ENCODE measurements at regions not wholly inside any gene's neighbourhood (a gene's known extent, or its start where the extent isn't known, plus 50 kb on each side); places are given as distances from the start of the nearest gene placed in this dataset.
A peak's percentile ranks its signal among the peaks of the same experiment; 100 is the strongest.
"Not testable (repeated sequence)": the region's sequence is repeated elsewhere in the genome, so short reads cannot be mapped to it uniquely, and the experiment has no call there.

DNA sequence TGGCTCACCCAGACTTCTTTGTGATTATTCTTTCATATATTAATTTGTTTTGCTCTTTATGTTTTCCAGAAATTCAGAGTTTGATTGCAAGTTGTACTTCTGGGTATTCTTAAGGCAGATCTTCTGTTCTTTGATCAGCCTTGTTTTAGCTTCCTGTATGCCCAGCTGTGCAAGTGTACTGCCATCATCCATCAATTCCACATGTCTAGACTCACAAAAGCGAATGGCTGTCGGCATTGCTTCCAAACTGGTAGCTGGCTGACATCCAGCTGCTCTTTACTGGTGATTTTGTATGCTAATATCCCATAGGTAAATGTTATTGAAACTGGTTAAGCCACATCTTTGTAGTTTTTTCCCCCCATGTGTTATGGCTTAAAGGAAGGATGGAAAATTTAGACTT lies 1084.8 kb upstream of the CITED2 start:
- no peak for DNase-seq (ENCODE audit: low read depth)

- DNase-seq (ENCODE audit: low read depth), result no peak
Observed at GRCh38 chr6:140446241-140446640, 1071.8 kb upstream of the CITED2 start.

DNA sequence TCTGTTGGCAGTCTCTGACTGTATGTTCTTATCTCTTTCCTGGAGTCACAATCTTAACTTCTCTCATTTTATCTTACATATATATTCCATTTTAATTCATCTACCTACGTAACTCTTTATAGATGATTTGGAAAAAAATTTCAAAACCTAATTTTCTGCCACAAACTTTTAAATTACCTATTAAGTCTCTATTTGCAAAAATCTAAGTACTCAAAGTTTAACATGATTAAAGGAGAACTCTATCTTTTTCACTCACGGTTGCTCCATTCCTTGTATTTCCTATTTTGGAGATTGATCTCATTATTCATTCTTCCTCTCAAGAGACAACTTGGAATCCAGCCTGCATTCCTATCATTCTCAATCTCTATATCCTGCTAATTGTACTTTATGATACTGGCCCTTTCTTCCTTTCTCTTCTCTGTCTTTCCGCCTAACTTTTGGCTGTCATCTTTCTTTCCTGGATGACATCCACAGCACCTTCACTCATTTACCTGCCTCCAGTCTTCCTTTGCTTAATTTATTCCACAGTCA lies 1071.1 kb upstream of the CITED2 start:
- DNase-seq (ENCODE audit: low read depth), result peak; percentile 70

DNA sequence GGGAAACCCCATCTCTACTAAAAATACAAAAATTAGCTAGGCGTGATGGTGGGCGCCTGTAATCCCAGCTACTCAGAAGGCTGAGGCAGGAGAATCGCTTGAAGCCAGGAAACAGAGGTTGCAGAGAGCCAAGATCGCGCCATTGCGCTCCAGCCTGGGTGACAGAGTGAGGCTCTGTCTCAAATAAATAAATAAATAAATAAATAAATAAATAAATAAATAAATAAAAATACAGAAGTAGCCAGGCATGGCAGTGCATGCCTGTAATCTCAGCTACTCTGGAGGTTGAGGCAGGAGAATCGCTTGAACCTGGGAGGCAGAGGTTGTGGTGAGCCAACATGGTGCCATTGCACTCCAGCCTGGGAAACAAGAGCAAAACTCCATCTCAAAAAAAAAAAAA lies 1068.7 kb upstream of the CITED2 start:
- DNase-seq (ENCODE audit: low read depth), result not testable (repeated sequence)

GRCh38 chr6:140441256-140441655 lies 1066.8 kb upstream of the CITED2 start:
- peak; percentile 50 for DNase-seq (ENCODE audit: low read depth)

- no peak for DNase-seq (ENCODE audit: low read depth)
Observed at GRCh38 chr6:140440223-140440835, 1065.9 kb upstream of the CITED2 start.

DNA sequence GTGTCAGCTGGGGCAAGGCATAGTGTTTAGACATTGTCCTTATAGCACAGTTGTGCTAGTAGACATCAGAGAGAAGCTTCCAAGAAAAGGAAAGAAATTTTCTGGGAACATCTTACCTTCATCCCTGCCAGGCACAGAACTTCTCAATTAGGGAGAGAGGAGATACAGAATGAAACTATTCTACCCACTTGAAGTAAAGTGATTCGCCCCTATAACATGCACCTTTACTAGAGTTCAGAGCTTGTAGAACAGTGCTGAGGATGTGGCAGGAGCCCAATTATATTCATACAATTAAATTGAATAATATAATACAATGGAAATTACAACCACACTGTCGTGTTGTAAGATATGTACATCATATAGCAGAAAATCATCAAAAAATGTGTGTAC lies 1063.9 kb upstream of the CITED2 start:
- DNase-seq (ENCODE audit: low read depth), result no peak

DNA sequence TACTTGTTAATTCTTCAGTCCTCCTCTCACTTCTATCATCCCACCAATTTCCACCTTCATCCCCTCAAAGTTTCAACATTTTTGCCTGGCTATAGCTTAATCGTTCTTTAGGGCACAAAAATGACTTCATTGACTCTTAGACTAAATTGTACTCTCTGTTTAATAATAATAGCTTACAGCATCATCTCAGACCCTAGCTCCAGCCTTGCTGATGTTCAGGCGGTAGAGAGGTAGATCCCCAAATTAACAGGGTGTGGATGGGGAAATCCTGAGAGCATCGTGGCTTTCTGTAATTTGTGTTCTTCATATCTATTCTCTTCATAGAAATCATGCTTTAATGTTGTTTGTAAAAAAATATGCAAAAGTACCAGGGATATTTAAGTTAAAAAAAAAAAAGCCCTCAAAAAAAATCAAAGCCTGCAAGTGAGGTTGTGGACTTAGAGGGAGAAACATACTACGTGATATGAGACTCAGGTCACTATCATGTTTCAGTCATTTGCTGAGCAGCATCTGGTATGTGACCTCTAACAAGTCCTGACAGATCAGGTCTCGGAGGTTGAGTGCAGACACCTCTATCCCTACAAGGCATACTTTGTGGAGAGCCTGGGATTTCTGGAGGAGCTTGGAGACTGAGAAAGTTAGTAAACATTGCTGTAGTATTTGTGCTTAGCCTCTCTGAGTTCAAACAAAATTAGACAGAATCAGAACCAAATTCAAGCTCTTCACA lies 1063.3 kb upstream of the CITED2 start:
- DNase-seq (ENCODE audit: low read depth), result no peak

- DNase-seq (ENCODE audit: low read depth), result peak; percentile 92
Observed at GRCh38 chr6:140436023-140436811, 1061.8 kb upstream of the CITED2 start.

GRCh38 chr6:140434761-140435160 lies 1060.3 kb upstream of the CITED2 start:
- no peak for DNase-seq (ENCODE audit: low read depth)

- no peak for DNase-seq (ENCODE audit: low read depth)
Observed at GRCh38 chr6:140433072-140433471, 1058.6 kb upstream of the CITED2 start.

- no peak for DNase-seq (ENCODE audit: low read depth)
Observed at GRCh38 chr6:140427842-140428241, 1053.4 kb upstream of the CITED2 start.

GRCh38 chr6:140414966-140415620 lies 1040.6 kb upstream of the CITED2 start:
- no peak for DNase-seq (ENCODE audit: low read depth)

DNA sequence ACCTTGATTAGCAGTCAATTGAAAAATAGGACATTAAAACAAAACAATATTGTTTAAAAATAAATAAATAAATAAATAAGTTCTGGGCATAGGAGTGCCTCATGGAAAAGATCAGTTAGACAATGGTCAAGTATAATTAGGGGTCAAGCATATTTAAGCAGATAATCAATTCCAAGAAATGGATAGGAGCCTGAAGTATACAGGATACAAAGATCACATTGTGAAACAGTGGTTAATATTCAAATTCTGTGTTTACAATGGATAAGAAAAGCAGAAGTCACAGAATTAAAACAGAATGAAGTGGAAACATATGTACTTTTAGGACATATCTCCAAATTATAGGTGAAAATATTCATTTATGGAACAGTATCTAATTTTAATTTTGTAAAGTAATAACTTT lies 1028.6 kb upstream of the CITED2 start:
- no peak for DNase-seq (ENCODE audit: low read depth)

DNA sequence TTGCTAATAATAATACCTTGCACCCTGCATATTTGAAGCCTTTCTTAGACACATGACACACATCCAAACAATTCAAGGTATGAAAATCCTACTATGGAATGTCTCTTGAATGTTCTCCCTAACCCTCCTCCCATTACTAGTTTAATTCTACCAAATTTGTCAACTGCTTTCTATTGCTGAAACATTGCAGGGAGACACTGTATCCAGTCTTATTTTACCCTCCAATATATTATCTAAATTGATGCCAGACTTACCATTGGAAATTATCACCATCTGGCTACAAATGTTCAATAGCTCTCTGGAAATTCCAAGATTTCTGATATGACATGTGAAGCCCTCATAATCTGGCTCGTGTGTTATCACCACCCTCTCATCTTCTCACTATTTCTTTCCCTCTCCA lies 1027.3 kb upstream of the CITED2 start:
- DNase-seq (ENCODE audit: low read depth), result peak; percentile 3

DNA sequence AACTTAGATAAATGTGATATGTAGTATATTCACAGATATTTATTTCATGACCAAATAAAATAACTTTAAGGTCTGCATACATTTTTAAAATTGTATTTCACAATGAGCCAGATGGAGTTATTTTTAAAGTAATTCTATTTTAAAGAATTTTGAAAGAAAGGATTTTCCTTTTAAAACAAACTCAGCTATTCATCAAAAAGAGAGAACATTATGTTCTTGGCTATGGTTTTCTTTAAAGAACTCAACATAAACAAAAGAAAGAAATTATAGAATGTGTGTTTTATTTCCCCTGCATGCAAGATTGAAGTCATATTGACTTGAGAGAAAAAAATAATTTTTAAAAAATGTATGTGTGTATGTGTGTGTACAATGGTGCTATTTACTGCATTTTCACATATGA lies 1023.6 kb upstream of the CITED2 start:
- DNase-seq (ENCODE audit: low read depth), result peak; percentile 22

GRCh38 chr6:140397106-140397505 lies 1022.7 kb upstream of the CITED2 start:
- no peak for DNase-seq (ENCODE audit: low read depth)

- DNase-seq (ENCODE audit: low read depth), result peak; percentile 73
Observed at GRCh38 chr6:140393665-140394540, 1019.5 kb upstream of the CITED2 start.

- no peak for DNase-seq (ENCODE audit: low read depth)
Observed at GRCh38 chr6:140388815-140389214, 1014.4 kb upstream of the CITED2 start.

DNA sequence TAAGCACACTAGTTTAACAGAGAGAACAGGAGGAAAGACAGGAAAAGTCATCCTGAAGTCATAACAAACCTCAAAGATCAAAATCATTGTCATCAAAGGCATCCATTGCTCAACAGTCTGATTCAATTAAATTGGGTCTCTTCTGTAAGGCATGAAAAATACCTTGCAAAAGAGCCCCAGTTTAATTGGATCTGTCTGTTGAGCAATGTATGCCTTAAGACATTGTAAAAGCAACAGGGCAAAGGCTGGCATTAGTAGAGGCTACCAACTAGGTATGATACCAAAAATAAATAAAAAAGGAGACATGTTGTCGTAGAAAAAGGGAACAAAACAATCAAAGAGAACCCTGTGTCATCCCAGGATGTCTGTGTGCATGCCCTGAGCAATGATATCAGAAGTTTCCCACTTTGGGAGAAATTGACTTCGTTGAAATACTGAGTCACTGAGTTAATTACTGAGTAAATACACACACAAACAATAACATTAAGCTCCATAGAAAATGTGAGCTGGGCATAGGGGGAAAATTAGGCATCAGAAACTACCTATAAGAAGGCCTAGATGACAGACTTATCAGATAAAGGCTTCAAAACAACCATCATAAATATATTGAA lies 1013.8 kb upstream of the CITED2 start:
- DNase-seq (ENCODE audit: low read depth), result peak; percentile 62

GRCh38 chr6:140385679-140386078 lies 1011.2 kb upstream of the CITED2 start:
- DNase-seq (ENCODE audit: low read depth), result no peak

Measured in fibroblast of gingiva (primary cell).